Gastroesophageal sphincter (tissue), 4 donors: ENCODE measurements at regions not wholly inside any gene's neighbourhood (a gene's known extent, or its start where the extent isn't known, plus 50 kb on each side); places are given as distances from the start of the nearest gene placed in this dataset.

Source experiments
- ATAC-seq: fragments of 150-250 bp; one replicate; pipeline ENCODE4 v1.9.1; 2016; ENCODE audit warnings: mild to moderate bottlenecking, moderate library complexity
- H3K27ac ChIP-seq, 4 donors: fragments of 200-600 bp; sonication (generic) in 3 of 4; 1 replicate in 3 of 4; 2 replicates in 1 of 4; pipeline ENCODE4 v1.5.1; 2016 to 2019
- H3K27me3 ChIP-seq: fragments of 200-600 bp; sonication (generic); one replicate; pipeline ENCODE4 v1.5.1; 2019
- H3K36me3 ChIP-seq, 2 donors: fragments of 200-600 bp; sonication (generic); one replicate each; pipeline ENCODE4 v1.5.1; 2019; ENCODE audit warnings: control low read depth in 1 of 2
- H3K4me1 ChIP-seq, 3 donors: fragments of 200-600 bp; sonication (generic); 1 replicate in 2 of 3; 2 replicates in 1 of 3; pipeline ENCODE4 v1.5.1; 2016 to 2019; ENCODE audit warnings: control low read depth in 2 of 3
- H3K4me3 ChIP-seq, 2 donors: fragments of 200-600 bp; sonication (generic); one replicate each; pipeline ENCODE4 v1.5.1; 2019; ENCODE audit warnings: mild to moderate bottlenecking in 1 of 2, moderate library complexity in 1 of 2
- H3K9me3 ChIP-seq, 3 donors: fragments of 200-600 bp; sonication (generic); one replicate each; pipeline ENCODE4 v1.5.1; 2017 to 2019; ENCODE audit warnings: control low read depth in 2 of 3
- EP300 ChIP-seq: sonication (generic); formaldehyde crosslinking; IDR thresholded peaks from one replicate; pipeline ENCODE4 v1.6.1; 2017; ENCODE audit warnings: antibody characterized with exemption, mild to moderate bottlenecking
- POLR2A ChIP-seq, 2 donors: fragments of 450-650 bp; IDR thresholded peaks; one replicate each; pipeline ENCODE4 v1.6.1; 2017; ENCODE audit warnings: antibody characterized with exemption in 2 of 2, mild to moderate bottlenecking in 2 of 2, moderate library complexity in 1 of 2
- POLR2AphosphoS5 ChIP-seq: sonication (generic); formaldehyde crosslinking; IDR thresholded peaks from one replicate; pipeline ENCODE4 v1.6.1; 2017; ENCODE audit warnings: antibody characterized with exemption
- WGBS, 2 donors: methylation state at CpG; one replicate each; pipeline ENCODE4 v1.1.5; 2018; ENCODE audit warnings: low coverage in 1 of 2; 5-methylcytosine and 5-hydroxymethylcytosine counted together
- TF ChIP-seq, protein P1 (sequence below), 4 experiments: fragments of 200-600 bp in 2 of 4; fragments of 450-650 bp in 2 of 4; sonication (generic) in 1 of 4; IDR thresholded peaks; one replicate each; pipeline ENCODE4 v1.5.1; 2017 to 2019; ENCODE audit warnings: antibody characterized with exemption in 4 of 4, mild to moderate bottlenecking in 2 of 4, moderate library complexity in 2 of 4

DNA sequence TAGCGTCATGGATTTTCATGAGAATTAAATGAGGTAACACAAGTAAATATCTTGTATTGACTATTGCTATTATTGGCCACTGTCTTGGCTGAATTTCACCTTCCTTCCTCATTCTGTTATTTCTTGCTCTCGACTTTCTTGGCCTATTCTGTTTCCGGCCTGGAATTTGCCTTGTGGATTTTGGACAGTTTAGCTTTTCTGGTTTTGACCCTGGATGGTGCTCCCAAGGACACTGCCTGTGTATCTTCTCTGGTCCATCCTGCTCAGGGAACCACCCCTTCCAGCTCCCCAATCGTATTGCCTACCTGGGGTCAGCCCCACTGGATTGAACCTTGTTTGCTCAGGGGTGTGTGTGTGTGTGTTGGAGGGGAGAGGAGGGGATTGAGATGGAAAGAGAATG lies 376.2 kb upstream of the C2CD4B start:
- H3K4me1 ChIP-seq: peaks cover 3 to 14% (median 10%) of the 10 kb centered on the region in 3 donors

DNA sequence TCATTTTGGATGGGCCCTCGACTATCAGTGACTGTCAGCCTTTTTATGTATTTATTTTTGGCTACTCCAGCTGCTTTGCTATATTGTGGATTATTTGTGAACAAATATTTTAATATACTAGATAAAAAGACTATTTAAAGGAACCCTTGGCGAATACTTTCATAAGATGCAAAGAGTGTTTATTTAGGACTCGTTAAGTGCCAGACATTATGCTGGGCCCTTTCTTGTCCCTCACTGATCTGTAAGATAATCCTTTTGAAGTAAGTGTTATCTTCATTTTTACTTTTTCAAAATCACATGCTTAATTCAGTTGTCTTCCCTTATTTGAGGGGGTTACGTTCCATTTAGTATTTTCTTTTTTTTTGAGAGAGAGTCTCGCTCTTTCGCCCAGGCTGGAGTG lies 376.8 kb upstream of the C2CD4B start:
- WGBS, 2 donors: 67 to 90% methylated on average over 4 to 6 of the region's 6 CpGs
- Histone ChIP-seq H3K4me3 (no peak overlapping the region), H3K27me3 (no peaks in the 10 kb centered on the region), H3K4me1 (peaks cover 3 to 20% (median 16%) of the 10 kb centered on the region in 3 donors), H3K27ac (no peak overlapping the region), H3K36me3 (no peaks in the 10 kb centered on the region), H3K9me3 (no peaks in the 10 kb centered on the region)
- no peak for ATAC-seq
- TF ChIP-seq, protein P1, sequence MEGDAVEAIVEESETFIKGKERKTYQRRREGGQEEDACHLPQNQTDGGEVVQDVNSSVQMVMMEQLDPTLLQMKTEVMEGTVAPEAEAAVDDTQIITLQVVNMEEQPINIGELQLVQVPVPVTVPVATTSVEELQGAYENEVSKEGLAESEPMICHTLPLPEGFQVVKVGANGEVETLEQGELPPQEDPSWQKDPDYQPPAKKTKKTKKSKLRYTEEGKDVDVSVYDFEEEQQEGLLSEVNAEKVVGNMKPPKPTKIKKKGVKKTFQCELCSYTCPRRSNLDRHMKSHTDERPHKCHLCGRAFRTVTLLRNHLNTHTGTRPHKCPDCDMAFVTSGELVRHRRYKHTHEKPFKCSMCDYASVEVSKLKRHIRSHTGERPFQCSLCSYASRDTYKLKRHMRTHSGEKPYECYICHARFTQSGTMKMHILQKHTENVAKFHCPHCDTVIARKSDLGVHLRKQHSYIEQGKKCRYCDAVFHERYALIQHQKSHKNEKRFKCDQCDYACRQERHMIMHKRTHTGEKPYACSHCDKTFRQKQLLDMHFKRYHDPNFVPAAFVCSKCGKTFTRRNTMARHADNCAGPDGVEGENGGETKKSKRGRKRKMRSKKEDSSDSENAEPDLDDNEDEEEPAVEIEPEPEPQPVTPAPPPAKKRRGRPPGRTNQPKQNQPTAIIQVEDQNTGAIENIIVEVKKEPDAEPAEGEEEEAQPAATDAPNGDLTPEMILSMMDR (IDR thresholded peaks at IDR 0.05): no peak
- no peak for TF ChIP-seq POLR2AphosphoS5
- no peak for TF ChIP-seq EP300
- no peak for TF ChIP-seq POLR2A (IDR thresholded peaks at IDR 0.05)

More for the DNA sequence above, 376.2 kb upstream of the C2CD4B start:
- Histone ChIP-seq H3K9me3 (no peaks in the 10 kb centered on the region), H3K27me3 (no peaks in the 10 kb centered on the region), H3K36me3 (no peaks in the 10 kb centered on the region), H3K4me3 (no peak overlapping the region), H3K27ac (no peak overlapping the region)
- ATAC-seq: no peak
- WGBS, 2 donors: 64 to 88% methylated on average over 2 to 3 of the region's 4 CpGs
- TF ChIP-seq, protein P1 (IDR thresholded peaks at IDR 0.05): no peak
- TF ChIP-seq POLR2AphosphoS5 (no peak), EP300 (no peak), POLR2A (IDR thresholded peaks at IDR 0.05) (no peak)

DNA sequence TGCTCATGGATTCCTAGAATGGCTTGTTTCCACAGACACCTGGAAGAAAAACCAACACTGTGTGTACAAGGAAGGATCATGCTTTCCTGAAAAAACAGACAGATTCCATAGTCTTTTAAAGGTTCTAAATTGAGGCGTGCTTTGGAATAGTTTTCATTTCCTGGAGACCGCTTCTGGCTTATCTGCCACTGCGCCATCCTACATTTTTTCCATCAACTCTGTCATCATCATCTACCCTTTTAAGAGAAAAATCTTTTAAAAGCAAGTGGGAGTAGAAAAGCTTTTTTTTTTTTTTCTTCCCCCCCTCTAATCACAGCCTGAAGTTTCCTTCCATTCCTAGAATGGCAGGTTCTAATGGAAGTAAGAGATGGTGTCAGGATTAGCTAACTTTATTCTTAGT lies 379.4 kb upstream of the C2CD4B start:
- TF ChIP-seq POLR2AphosphoS5: no peak
- TF ChIP-seq, protein P1 (IDR thresholded peaks at IDR 0.05): no peak
- no peak for TF ChIP-seq EP300
- no peak for TF ChIP-seq POLR2A (IDR thresholded peaks at IDR 0.05)
- Histone ChIP-seq H3K9me3 (no peaks in the 10 kb centered on the region), H3K36me3 (no peaks in the 10 kb centered on the region), H3K27ac (no peak overlapping the region), H3K4me1 (peaks cover 3 to 34% (median 18%) of the 10 kb centered on the region in 3 donors), H3K4me3 (no peak overlapping the region), H3K27me3 (no peaks in the 10 kb centered on the region)
- no peak for ATAC-seq
- 66 to 88% methylated on average over 3 of the region's 3 CpGs for WGBS, 2 donors

DNA sequence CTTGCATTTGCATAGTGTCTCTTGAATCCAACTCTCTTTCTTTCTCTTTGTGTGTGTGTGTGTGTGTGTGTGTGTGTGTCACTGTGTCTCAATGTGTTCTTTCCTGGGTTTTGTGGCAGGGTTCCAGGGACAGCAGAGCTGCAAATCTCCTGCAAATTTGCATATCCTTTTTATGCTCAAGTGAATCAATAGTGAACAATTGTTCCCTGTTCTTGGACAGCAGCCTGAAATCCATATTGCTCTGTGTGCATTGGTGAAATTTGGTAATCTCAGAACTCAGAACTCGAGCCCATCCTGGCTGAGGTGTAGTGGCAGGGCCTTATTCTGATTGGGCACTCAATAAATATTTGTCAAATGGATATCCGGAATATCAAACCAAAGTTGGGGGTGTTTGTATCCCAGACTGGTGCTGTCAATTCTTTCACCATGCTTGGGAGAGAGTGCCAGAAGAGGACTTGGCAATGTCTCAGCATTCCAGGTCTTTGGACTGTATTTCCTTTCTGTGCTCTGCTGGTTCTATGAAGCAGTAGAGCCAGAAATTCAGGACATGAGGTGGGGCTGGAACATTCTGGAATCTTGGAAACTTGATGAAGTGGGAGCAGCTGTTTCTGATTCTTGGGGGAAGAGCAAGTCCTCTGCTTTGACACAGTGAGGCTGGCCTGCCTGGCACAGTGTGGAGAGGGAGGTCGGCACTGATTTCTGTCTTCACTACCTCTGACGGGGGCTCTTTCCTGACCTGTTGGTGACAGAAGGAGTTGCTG lies 380.6 kb upstream of the C2CD4B start:
- peak; percentile 84 for ATAC-seq
- 30 to 49% methylated on average over 4 of the region's 4 CpGs for WGBS, 2 donors
- peak overlapping the region in 3 of 4 donors; percentile 56 to 63 (median 63) for H3K27ac ChIP-seq
- TF ChIP-seq POLR2AphosphoS5: peak; percentile 34
- no peak for TF ChIP-seq EP300
- H3K27me3 ChIP-seq: no peaks in the 10 kb centered on the region
- H3K4me1 ChIP-seq: peaks cover 3 to 34% (median 18%) of the 10 kb centered on the region in 3 donors
- no peaks in the 10 kb centered on the region for H3K36me3 ChIP-seq
- H3K4me3 ChIP-seq: no peak overlapping the region
- no peaks in the 10 kb centered on the region for H3K9me3 ChIP-seq

DNA sequence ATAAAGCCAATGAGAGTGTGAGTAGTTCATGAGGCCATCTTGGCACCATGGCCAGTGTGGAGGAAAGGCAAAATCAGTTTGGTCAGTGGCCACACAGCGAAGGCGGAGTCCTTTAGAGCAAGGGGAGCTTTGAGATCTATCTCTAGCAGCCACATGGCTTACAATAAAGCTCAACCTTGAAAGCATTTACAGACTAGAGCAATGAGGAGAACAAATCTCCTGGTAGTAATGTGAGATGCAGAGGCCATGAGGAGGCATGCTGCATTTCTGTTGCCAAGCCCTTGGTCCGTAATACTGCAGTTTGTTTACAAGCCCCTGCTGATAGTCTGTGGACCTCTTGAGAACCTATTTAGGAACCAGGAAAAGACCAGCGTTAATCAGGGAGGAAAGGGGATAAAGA lies 381.5 kb upstream of the C2CD4B start:
- Histone ChIP-seq H3K27ac (peak overlapping the region in 3 of 4 donors; percentile 56 to 63 (median 63)), H3K36me3 (no peaks in the 10 kb centered on the region), H3K4me1 (peaks cover 3 to 34% (median 18%) of the 10 kb centered on the region in 3 donors), H3K27me3 (no peaks in the 10 kb centered on the region), H3K4me3 (no peak overlapping the region), H3K9me3 (no peaks in the 10 kb centered on the region)
- WGBS, 2 donors: 68 to 74% methylated on average over 2 to 4 of the region's 4 CpGs
- no peak for TF ChIP-seq EP300
- TF ChIP-seq POLR2A (IDR thresholded peaks at IDR 0.05): no peak
- TF ChIP-seq, protein P1 (IDR thresholded peaks at IDR 0.05): no peak
- TF ChIP-seq POLR2AphosphoS5: no peak
- no peak for ATAC-seq
